ENCODE measurements at regions not wholly inside any gene's neighbourhood (a gene's known extent, or its start where the extent isn't known, plus 50 kb on each side); places are given as distances from the start of the nearest gene placed in this dataset.

DNA sequence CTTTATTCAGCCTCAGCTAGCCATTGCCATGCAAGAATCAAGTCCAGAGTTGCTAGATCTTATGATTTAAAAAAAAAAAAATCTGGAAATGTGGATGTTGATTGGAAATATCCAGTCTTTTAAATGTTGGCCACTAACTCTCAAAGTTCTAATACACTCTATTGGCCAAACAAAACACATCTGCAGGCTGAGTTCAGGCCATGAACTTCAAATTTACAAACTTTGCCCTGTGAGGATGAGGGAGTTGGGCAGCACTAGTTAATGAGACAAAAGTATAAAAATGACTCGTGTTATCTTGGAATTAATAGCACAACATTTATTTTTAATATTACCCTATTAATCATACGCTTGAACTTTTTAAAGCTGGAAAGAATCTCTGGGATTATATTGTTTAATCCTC is 432.3 kb downstream of the PLPP3 start:
- Histone ChIP-seq H3K4me1 (ENCODE audit: control insufficient read depth, insufficient read depth, low read length) (no peaks in the 10 kb centered on the region; the same call in 1 of the 2 replicates), H3K36me3 (ENCODE audit: control insufficient read depth, insufficient read depth, low read length) (no peaks in the 10 kb centered on the region), H3K4me3 (ENCODE audit: low read length) (no peak overlapping the region)

GRCh38 chr1:56146449-56146848 is 432.9 kb downstream of the PLPP3 start:
- no peak overlapping the region for H3K4me3 ChIP-seq (ENCODE audit: low read length)
- no peaks in the 10 kb centered on the region for H3K36me3 ChIP-seq (ENCODE audit: control insufficient read depth, insufficient read depth, low read length)
- WGBS (ENCODE audit: insufficient coverage, insufficient read length) = no CpG with 5 or more reads among the region's 2 CpGs
- H3K9me3 ChIP-seq (ENCODE audit: control insufficient read depth, insufficient read depth, low read length) = no peaks in the 10 kb centered on the region
- DNase-seq (ENCODE audit: low read depth, low spot score) = no peak
- no peaks in the 10 kb centered on the region for H3K27me3 ChIP-seq (ENCODE audit: control insufficient read depth, insufficient read depth, low read length)
- H3K27ac ChIP-seq (ENCODE audit: low read length) = no peak overlapping the region
- H3K4me1 ChIP-seq (ENCODE audit: control insufficient read depth, insufficient read depth, low read length) = no peaks in the 10 kb centered on the region; the same call in 1 of the 2 replicates

More for the DNA sequence above, 432.3 kb downstream of the PLPP3 start:
- no peaks in the 10 kb centered on the region for H3K9me3 ChIP-seq (ENCODE audit: control insufficient read depth, insufficient read depth, low read length)
- DNase-seq (ENCODE audit: low read depth, low spot score) = no peak
- no peak overlapping the region for H3K27ac ChIP-seq (ENCODE audit: low read length)
- no peaks in the 10 kb centered on the region for H3K27me3 ChIP-seq (ENCODE audit: control insufficient read depth, insufficient read depth, low read length)
- no CpG with 5 or more reads among the region's 2 CpGs for WGBS (ENCODE audit: insufficient coverage, insufficient read length)

- no CpG with 5 or more reads among the region's 1 CpG for WGBS (ENCODE audit: insufficient coverage, insufficient read length)
- H3K9me3 ChIP-seq (ENCODE audit: control insufficient read depth, insufficient read depth, low read length) = no peaks in the 10 kb centered on the region
- no peak for DNase-seq (ENCODE audit: low read depth, low spot score)
- H3K4me3 ChIP-seq (ENCODE audit: low read length) = no peak overlapping the region
- H3K27ac ChIP-seq (ENCODE audit: low read length) = no peak overlapping the region
- no peaks in the 10 kb centered on the region for H3K27me3 ChIP-seq (ENCODE audit: control insufficient read depth, insufficient read depth, low read length)
- H3K36me3 ChIP-seq (ENCODE audit: control insufficient read depth, insufficient read depth, low read length) = no peaks in the 10 kb centered on the region
- H3K4me1 ChIP-seq (ENCODE audit: control insufficient read depth, insufficient read depth, low read length) = no peaks in the 10 kb centered on the region; the same call in 1 of the 2 replicates
These were observed 433.8 kb downstream of the PLPP3 start for GRCh38 chr1:56145581-56145980.

DNA sequence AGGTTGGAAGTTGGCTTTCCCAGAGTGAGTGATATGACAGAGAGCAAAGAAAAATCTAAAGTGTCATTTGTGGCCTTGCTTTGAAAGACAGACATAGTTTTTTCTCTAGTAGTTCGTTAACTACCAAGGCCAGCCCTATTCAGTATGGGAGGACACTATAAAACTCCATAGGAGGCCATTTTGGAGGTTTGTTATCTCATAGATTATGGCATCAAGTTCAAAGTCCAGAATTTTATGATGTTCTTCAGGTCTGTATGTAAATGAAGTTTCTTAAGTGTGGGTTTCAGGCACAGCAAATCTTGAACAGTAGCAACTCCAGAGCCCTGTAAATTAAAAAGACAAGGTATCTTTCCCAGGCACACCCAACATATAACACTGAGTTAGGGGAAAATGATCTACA is 437.1 kb downstream of the PLPP3 start:
- Histone ChIP-seq H3K27ac (ENCODE audit: low read length) (no peak overlapping the region), H3K27me3 (ENCODE audit: control insufficient read depth, insufficient read depth, low read length) (no peaks in the 10 kb centered on the region), H3K4me1 (ENCODE audit: control insufficient read depth, insufficient read depth, low read length) (peaks cover 2% of the 10 kb centered on the region; the same call in 1 of the 2 replicates), H3K9me3 (ENCODE audit: control insufficient read depth, insufficient read depth, low read length) (no peaks in the 10 kb centered on the region), H3K4me3 (ENCODE audit: low read length) (no peak overlapping the region), H3K36me3 (ENCODE audit: control insufficient read depth, insufficient read depth, low read length) (no peaks in the 10 kb centered on the region)
- DNase-seq (ENCODE audit: low read depth, low spot score) = no peak
- no CpG with 5 or more reads among the region's 1 CpG for WGBS (ENCODE audit: insufficient coverage, insufficient read length)

DNA sequence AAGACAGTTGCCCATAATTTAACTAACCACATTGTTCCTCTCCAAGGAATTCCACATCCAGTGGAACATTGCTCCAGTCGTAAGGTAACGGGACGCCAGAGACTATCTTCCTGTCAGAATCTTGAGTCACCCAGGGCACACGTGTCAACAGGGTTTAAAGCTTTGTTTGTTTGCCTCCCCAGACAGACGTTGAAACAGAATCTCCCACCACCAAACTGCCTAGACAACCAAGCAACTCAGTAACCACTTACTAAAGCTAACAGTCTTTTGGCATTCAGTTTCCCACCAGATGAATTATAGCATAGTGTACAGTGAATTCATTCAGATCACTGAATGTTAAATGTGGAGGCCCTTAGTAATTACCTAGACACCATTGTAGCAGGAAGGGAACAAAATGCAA is 439.5 kb downstream of the PLPP3 start:
- WGBS (ENCODE audit: insufficient coverage, insufficient read length) = no CpG with 5 or more reads among the region's 5 CpGs
- no peaks in the 10 kb centered on the region for H3K9me3 ChIP-seq (ENCODE audit: control insufficient read depth, insufficient read depth, low read length)

DNA sequence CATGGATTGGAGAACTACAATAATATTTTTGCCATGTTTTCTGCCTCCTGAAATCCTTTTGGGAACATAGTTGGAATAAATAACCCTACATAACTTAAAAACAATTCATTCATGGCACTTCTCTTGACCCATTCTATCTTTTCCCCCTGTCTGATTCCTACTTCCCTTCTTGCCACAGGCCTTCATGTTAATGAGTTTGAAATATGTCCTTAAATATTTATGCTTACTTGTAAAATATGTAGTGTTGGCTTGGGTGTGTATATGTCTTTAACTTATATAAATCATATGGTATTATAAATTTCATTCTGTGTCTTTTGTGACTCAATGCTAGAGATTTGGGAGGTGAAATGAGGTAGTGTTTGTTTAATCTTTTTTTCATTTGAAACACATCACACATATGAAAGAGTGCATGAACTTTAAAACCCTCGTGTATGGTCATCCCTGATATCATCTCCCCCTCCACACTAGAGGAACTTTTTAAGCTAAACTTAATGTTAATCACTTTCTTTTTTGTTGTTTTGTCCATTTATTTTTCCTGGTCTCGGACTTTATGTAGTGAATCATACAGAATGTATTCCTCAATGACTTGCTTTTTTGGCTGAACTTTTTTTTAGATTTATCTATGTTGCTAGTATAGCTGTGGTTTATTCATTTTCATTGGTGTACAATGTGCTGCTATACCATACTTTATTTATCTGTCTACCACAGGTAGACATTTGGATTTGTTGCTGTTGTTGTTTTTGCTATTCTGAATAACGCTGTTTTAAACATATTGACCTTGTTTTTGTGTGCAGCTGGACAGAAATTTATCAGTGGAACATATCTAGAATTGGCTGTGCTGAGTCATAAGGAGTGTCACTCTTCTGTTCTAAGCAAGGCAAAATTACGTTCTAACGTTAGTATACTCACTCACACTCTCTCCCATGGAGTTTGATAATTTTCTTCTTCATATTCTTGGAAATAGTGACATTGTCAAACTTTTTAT is 441.6 kb downstream of the PLPP3 start:
- Histone ChIP-seq H3K4me1 (ENCODE audit: control insufficient read depth, insufficient read depth, low read length) (0 out of 2 replicates have a peak, but pooled peaks cover 2% of the 10 kb centered on the region), H3K27me3 (ENCODE audit: control insufficient read depth, insufficient read depth, low read length) (no peaks in the 10 kb centered on the region), H3K27ac (ENCODE audit: low read length) (no peak overlapping the region), H3K9me3 (ENCODE audit: control insufficient read depth, insufficient read depth, low read length) (no peaks in the 10 kb centered on the region), H3K4me3 (ENCODE audit: low read length) (no peak overlapping the region), H3K36me3 (ENCODE audit: control insufficient read depth, insufficient read depth, low read length) (no peaks in the 10 kb centered on the region)
- WGBS (ENCODE audit: insufficient coverage, insufficient read length) = no CpG with 5 or more reads among the region's 5 CpGs
- no peak for DNase-seq (ENCODE audit: low read depth, low spot score)

More for the DNA sequence above, 439.5 kb downstream of the PLPP3 start:
- Histone ChIP-seq H3K4me3 (ENCODE audit: low read length) (no peak overlapping the region), H3K4me1 (ENCODE audit: control insufficient read depth, insufficient read depth, low read length) (0 out of 2 replicates have a peak, but pooled peaks cover 2% of the 10 kb centered on the region), H3K36me3 (ENCODE audit: control insufficient read depth, insufficient read depth, low read length) (no peaks in the 10 kb centered on the region), H3K27ac (ENCODE audit: low read length) (no peak overlapping the region), H3K27me3 (ENCODE audit: control insufficient read depth, insufficient read depth, low read length) (no peaks in the 10 kb centered on the region)
- DNase-seq (ENCODE audit: low read depth, low spot score) = no peak

- Histone ChIP-seq H3K36me3 (ENCODE audit: control insufficient read depth, insufficient read depth, low read length) (no peaks in the 10 kb centered on the region), H3K9me3 (ENCODE audit: control insufficient read depth, insufficient read depth, low read length) (no peaks in the 10 kb centered on the region), H3K27ac (ENCODE audit: low read length) (no peak overlapping the region), H3K4me3 (ENCODE audit: low read length) (no peak overlapping the region), H3K4me1 (ENCODE audit: control insufficient read depth, insufficient read depth, low read length) (0 out of 2 replicates have a peak, but pooled peaks cover 2% of the 10 kb centered on the region), H3K27me3 (ENCODE audit: control insufficient read depth, insufficient read depth, low read length) (no peaks in the 10 kb centered on the region)
- DNase-seq (ENCODE audit: low read depth, low spot score) = no peak
- no CpG with 5 or more reads among the region's 4 CpGs for WGBS (ENCODE audit: insufficient coverage, insufficient read length)
These were observed 442.3 kb downstream of the PLPP3 start for GRCh38 chr1:56137090-56137489.

- Histone ChIP-seq H3K9me3 (ENCODE audit: control insufficient read depth, insufficient read depth, low read length) (no peaks in the 10 kb centered on the region), H3K4me3 (ENCODE audit: low read length) (no peak overlapping the region), H3K27me3 (ENCODE audit: control insufficient read depth, insufficient read depth, low read length) (no peaks in the 10 kb centered on the region), H3K27ac (ENCODE audit: low read length) (no peak overlapping the region), H3K36me3 (ENCODE audit: control insufficient read depth, insufficient read depth, low read length) (no peaks in the 10 kb centered on the region), H3K4me1 (ENCODE audit: control insufficient read depth, insufficient read depth, low read length) (0 out of 2 replicates have a peak, but pooled peaks cover 2% of the 10 kb centered on the region)
- no peak for DNase-seq (ENCODE audit: low read depth, low spot score)
These were observed 443.6 kb downstream of the PLPP3 start for GRCh38 chr1:56135864-56136147.

GRCh38 chr1:56135069-56135863 is 444.1 kb downstream of the PLPP3 start:
- no CpG with 5 or more reads among the region's 5 CpGs for WGBS (ENCODE audit: insufficient coverage, insufficient read length)
- H3K4me1 ChIP-seq (ENCODE audit: control insufficient read depth, insufficient read depth, low read length) = 0 out of 2 replicates have a peak, but pooled peaks cover 2% of the 10 kb centered on the region
- no peak overlapping the region for H3K27ac ChIP-seq (ENCODE audit: low read length)
- no peak overlapping the region for H3K4me3 ChIP-seq (ENCODE audit: low read length)
- no peaks in the 10 kb centered on the region for H3K9me3 ChIP-seq (ENCODE audit: control insufficient read depth, insufficient read depth, low read length)
- no peak for DNase-seq (ENCODE audit: low read depth, low spot score)
- no peaks in the 10 kb centered on the region for H3K36me3 ChIP-seq (ENCODE audit: control insufficient read depth, insufficient read depth, low read length)
- no peaks in the 10 kb centered on the region for H3K27me3 ChIP-seq (ENCODE audit: control insufficient read depth, insufficient read depth, low read length)

DNA sequence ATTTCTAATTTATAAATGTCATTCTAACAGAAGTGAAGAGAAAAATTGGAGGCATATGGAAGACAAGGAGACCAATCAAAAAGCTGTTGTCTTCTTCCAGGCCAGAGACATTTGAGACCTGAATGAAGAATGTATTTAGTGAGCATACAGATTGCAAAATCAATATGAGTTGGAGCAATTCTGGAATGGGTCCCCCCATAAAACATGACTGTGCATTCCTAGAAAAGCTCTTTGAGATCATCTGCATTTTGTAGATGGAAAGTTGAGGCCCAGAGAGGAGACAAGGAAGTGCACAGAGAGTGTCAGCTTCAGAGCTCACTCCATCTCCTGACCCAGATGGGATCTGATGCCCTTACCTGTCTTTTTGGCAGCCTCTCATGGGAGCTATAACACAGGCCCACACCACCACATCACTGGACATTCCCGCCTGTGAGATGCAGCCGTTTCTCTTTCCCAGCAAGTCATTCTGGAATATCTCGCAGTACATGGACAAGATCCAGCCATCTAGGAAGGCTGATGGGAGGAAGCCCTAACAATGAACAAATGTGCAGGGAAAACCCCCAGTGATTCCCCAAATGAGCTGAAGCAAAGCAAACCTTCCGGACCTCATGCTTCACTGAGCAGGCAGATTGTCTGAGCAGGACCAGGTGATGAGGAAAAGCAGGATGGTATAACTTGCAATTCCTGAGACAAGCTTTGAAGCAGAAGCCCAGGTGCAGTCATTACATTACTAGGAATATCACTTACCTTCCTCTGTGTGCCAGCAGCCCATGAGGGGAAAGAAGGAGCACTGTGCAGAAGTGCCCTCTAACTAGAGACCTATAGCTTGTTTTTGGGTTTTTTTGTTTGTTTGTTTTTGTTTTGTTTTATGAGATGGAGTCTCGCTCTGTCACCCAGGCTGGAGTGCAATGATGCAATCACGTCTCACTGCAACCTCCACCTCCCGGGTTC is 445.6 kb downstream of the PLPP3 start:
- no CpG with 5 or more reads among the region's 7 CpGs for WGBS (ENCODE audit: insufficient coverage, insufficient read length)
- no peaks in the 10 kb centered on the region for H3K4me1 ChIP-seq (ENCODE audit: control insufficient read depth, insufficient read depth, low read length)
- H3K9me3 ChIP-seq (ENCODE audit: control insufficient read depth, insufficient read depth, low read length) = no peaks in the 10 kb centered on the region
- H3K27me3 ChIP-seq (ENCODE audit: control insufficient read depth, insufficient read depth, low read length) = no peaks in the 10 kb centered on the region
- no peak overlapping the region for H3K4me3 ChIP-seq (ENCODE audit: low read length)
- DNase-seq (ENCODE audit: low read depth, low spot score) = no peak
- no peaks in the 10 kb centered on the region for H3K36me3 ChIP-seq (ENCODE audit: control insufficient read depth, insufficient read depth, low read length)
- H3K27ac ChIP-seq (ENCODE audit: low read length) = no peak overlapping the region
